Activated CD8-positive, alpha-beta T cell treated with anti-CD3 and anti-CD28 coated beads, Interleukin-2, amount 10 ng/mL, durations not matched to agents 7 days and 5 days (primary cell): ENCODE measurements at regions not wholly inside any gene's neighbourhood (a gene's known extent, or its start where the extent isn't known, plus 50 kb on each side); places are given as distances from the start of the nearest gene placed in this dataset.
A peak's percentile ranks its signal among the peaks of the same experiment; 100 is the strongest.

Experiments
- ATAC-seq: fragments of 150-1000 bp; cut with Tn5 transposase; one replicate; pipeline ENCODE4 v1.10.0; 2021; ENCODE audit warnings: moderate library complexity
- CTCF ChIA-PET: fragments of 350-600 bp; sonication (Branson Sonifier 250); formaldehyde crosslinking; loops from one replicate; lab custom pipeline; 2021; ENCODE audit warnings: antibody characterized with exemption; lab: Charles Lee
- POLR2A ChIA-PET: fragments of 350-600 bp; sonication (Branson Sonifier 250); formaldehyde crosslinking; loops from one replicate; lab custom pipeline; 2021; ENCODE audit warnings: antibody characterized with exemption; lab: Charles Lee
- DNase-seq: peaks from one replicate; pipeline ENCODE4 v3.0.0-alpha.2; 2020
- H3K27ac Mint-ChIP-seq: one replicate; pipeline ENCODE4 v1.8.0; 2021; ENCODE audit warnings: mild to moderate bottlenecking, mixed read lengths
- H3K27me3 Mint-ChIP-seq: one replicate; pipeline ENCODE4 v1.8.0; 2021; ENCODE audit warnings: low read depth, mixed read lengths
- H3K36me3 Mint-ChIP-seq: one replicate; pipeline ENCODE4 v1.8.0; 2021; ENCODE audit warnings: low read depth, mixed read lengths
- H3K4me1 Mint-ChIP-seq: one replicate; pipeline ENCODE4 v1.8.0; 2021; ENCODE audit warnings: low read depth, mixed read lengths
- H3K4me3 Mint-ChIP-seq: one replicate; pipeline ENCODE4 v1.8.0; 2021; ENCODE audit warnings: mild to moderate bottlenecking, mixed read lengths
- H3K9me3 Mint-ChIP-seq: one replicate; pipeline ENCODE4 v1.8.0; 2022; ENCODE audit warnings: mixed read lengths; ENCODE audit not compliant: insufficient read depth

- ChIA-PET CTCF (no interaction called here), POLR2A (no interaction called here)
- H3K4me3 Mint-ChIP-seq: no peak overlapping the region
- no peak overlapping the region for H3K27ac Mint-ChIP-seq
- no peaks in the 10 kb centered on the region for H3K9me3 Mint-ChIP-seq
- ATAC-seq (peak; percentile 11), DNase-seq (peak; percentile 23)
- peaks cover 2% of the 10 kb centered on the region for H3K27me3 Mint-ChIP-seq
- H3K4me1 Mint-ChIP-seq: no peaks in the 10 kb centered on the region
- H3K36me3 Mint-ChIP-seq: no peaks in the 10 kb centered on the region
These were observed 499.4 kb upstream of the MDFIC2 start for GRCh38 chr3:70811880-70812279.

GRCh38 chr3:70808881-70809280 is 496.4 kb upstream of the MDFIC2 start:
- ATAC-seq: no peak
- CTCF ChIA-PET: no interaction called here
- Mint-ChIP-seq H3K27me3 (peaks cover 4% of the 10 kb centered on the region), H3K27ac (no peak overlapping the region), H3K9me3 (no peaks in the 10 kb centered on the region), H3K4me3 (no peak overlapping the region), H3K36me3 (no peaks in the 10 kb centered on the region), H3K4me1 (no peaks in the 10 kb centered on the region)
- POLR2A ChIA-PET: no interaction called here
- no peak for DNase-seq

GRCh38 chr3:70806556-70806955 is 494.1 kb upstream of the MDFIC2 start:
- Mint-ChIP-seq H3K9me3 (no peaks in the 10 kb centered on the region), H3K27me3 (peaks cover 4% of the 10 kb centered on the region), H3K27ac (no peak overlapping the region), H3K4me1 (no peaks in the 10 kb centered on the region), H3K36me3 (no peaks in the 10 kb centered on the region), H3K4me3 (no peak overlapping the region)
- CTCF ChIA-PET: no interaction called here
- DNase-seq (no peak), ATAC-seq (no peak)
- POLR2A ChIA-PET: no interaction called here

- ATAC-seq (no peak), DNase-seq (no peak)
- no peaks in the 10 kb centered on the region for H3K4me1 Mint-ChIP-seq
- CTCF ChIA-PET: no interaction called here
- no peak overlapping the region for H3K27ac Mint-ChIP-seq
- no peaks in the 10 kb centered on the region for H3K36me3 Mint-ChIP-seq
- peaks cover 4% of the 10 kb centered on the region for H3K27me3 Mint-ChIP-seq
- POLR2A ChIA-PET: no interaction called here
- H3K9me3 Mint-ChIP-seq: no peaks in the 10 kb centered on the region
- H3K4me3 Mint-ChIP-seq: no peak overlapping the region
These were observed 493.6 kb upstream of the MDFIC2 start for GRCh38 chr3:70806021-70806420.

- H3K4me3 Mint-ChIP-seq: no peak overlapping the region
- H3K9me3 Mint-ChIP-seq: no peaks in the 10 kb centered on the region
- no peaks in the 10 kb centered on the region for H3K36me3 Mint-ChIP-seq
- H3K4me1 Mint-ChIP-seq: no peaks in the 10 kb centered on the region
- DNase-seq (no peak), ATAC-seq (no peak)
- peaks cover 8% of the 10 kb centered on the region for H3K27me3 Mint-ChIP-seq
- ChIA-PET CTCF (no interaction called here), POLR2A (interaction anchor here (0.6 kb wide), 1 partner anchor 129 kb away, joined by 3 read pairs; no protein-coding TSS in a partner anchor)
- H3K27ac Mint-ChIP-seq: no peak overlapping the region
These were observed 492.8 kb upstream of the MDFIC2 start for GRCh38 chr3:70805061-70805889.

GRCh38 chr3:70803891-70804290 is 491.5 kb upstream of the MDFIC2 start:
- DNase-seq (no peak), ATAC-seq (no peak)
- no peaks in the 10 kb centered on the region for H3K4me1 Mint-ChIP-seq
- no peak overlapping the region for H3K27ac Mint-ChIP-seq
- ChIA-PET CTCF (no interaction called here), POLR2A (no interaction called here)
- no peaks in the 10 kb centered on the region for H3K36me3 Mint-ChIP-seq
- H3K9me3 Mint-ChIP-seq: no peaks in the 10 kb centered on the region
- H3K27me3 Mint-ChIP-seq: peaks cover 15% of the 10 kb centered on the region
- no peak overlapping the region for H3K4me3 Mint-ChIP-seq

GRCh38 chr3:70803319-70803718 is 490.9 kb upstream of the MDFIC2 start:
- CTCF ChIA-PET: no interaction called here
- ATAC-seq: no peak

GRCh38 chr3:70800951-70801350 is 488.5 kb upstream of the MDFIC2 start:
- DNase-seq (no peak), ATAC-seq (no peak)
- ChIA-PET POLR2A (no interaction called here), CTCF (no interaction called here)
- H3K27ac Mint-ChIP-seq: no peak overlapping the region
- peaks cover 16% of the 10 kb centered on the region for H3K27me3 Mint-ChIP-seq
- no peaks in the 10 kb centered on the region for H3K4me1 Mint-ChIP-seq
- H3K36me3 Mint-ChIP-seq: no peaks in the 10 kb centered on the region
- H3K4me3 Mint-ChIP-seq: no peak overlapping the region
- H3K9me3 Mint-ChIP-seq: no peaks in the 10 kb centered on the region

More at GRCh38 chr3:70803319-70803718, 490.9 kb upstream of the MDFIC2 start:
- no peak overlapping the region for H3K27ac Mint-ChIP-seq
- H3K36me3 Mint-ChIP-seq: no peaks in the 10 kb centered on the region
- no peak overlapping the region for H3K4me3 Mint-ChIP-seq
- no peaks in the 10 kb centered on the region for H3K4me1 Mint-ChIP-seq
- no peak for DNase-seq
- H3K27me3 Mint-ChIP-seq: peaks cover 17% of the 10 kb centered on the region
- POLR2A ChIA-PET: no interaction called here
- no peaks in the 10 kb centered on the region for H3K9me3 Mint-ChIP-seq

- DNase-seq (no peak), ATAC-seq (no peak)
- ChIA-PET POLR2A (interaction anchor here (0.5 kb wide), 1 partner anchor 56 kb away, joined by 3 read pairs; no protein-coding TSS in a partner anchor), CTCF (no interaction called here)
- H3K27ac Mint-ChIP-seq: no peak overlapping the region
- H3K27me3 Mint-ChIP-seq: peaks cover 17% of the 10 kb centered on the region
- H3K4me3 Mint-ChIP-seq: no peak overlapping the region
- H3K36me3 Mint-ChIP-seq: no peaks in the 10 kb centered on the region
- no peaks in the 10 kb centered on the region for H3K4me1 Mint-ChIP-seq
- no peaks in the 10 kb centered on the region for H3K9me3 Mint-ChIP-seq
These were observed 477.4 kb upstream of the MDFIC2 start for GRCh38 chr3:70789878-70790277.

GRCh38 chr3:70780790-70781189 is 468.4 kb upstream of the MDFIC2 start:
- H3K9me3 Mint-ChIP-seq: no peaks in the 10 kb centered on the region
- ChIA-PET CTCF (no interaction called here), POLR2A (no interaction called here)
- DNase-seq (no peak), ATAC-seq (no peak)
- no peaks in the 10 kb centered on the region for H3K36me3 Mint-ChIP-seq
- H3K27me3 Mint-ChIP-seq: peaks cover 5% of the 10 kb centered on the region
- H3K27ac Mint-ChIP-seq: no peak overlapping the region
- H3K4me3 Mint-ChIP-seq: no peak overlapping the region
- no peaks in the 10 kb centered on the region for H3K4me1 Mint-ChIP-seq

- Mint-ChIP-seq H3K4me3 (no peak overlapping the region), H3K27ac (no peak overlapping the region), H3K9me3 (no peaks in the 10 kb centered on the region), H3K27me3 (peaks cover 6% of the 10 kb centered on the region), H3K36me3 (no peaks in the 10 kb centered on the region), H3K4me1 (no peaks in the 10 kb centered on the region)
- ChIA-PET POLR2A (no interaction called here), CTCF (no interaction called here)
- DNase-seq (no peak), ATAC-seq (no peak)
These were observed 466.9 kb upstream of the MDFIC2 start for GRCh38 chr3:70779296-70779695.

GRCh38 chr3:70776081-70776480 is 463.6 kb upstream of the MDFIC2 start:
- POLR2A ChIA-PET: interaction anchor here (0.6 kb wide), 1 partner anchor 248 kb away, joined by 3 read pairs; no protein-coding TSS in a partner anchor
- no peak overlapping the region for H3K27ac Mint-ChIP-seq
- H3K27me3 Mint-ChIP-seq: peaks cover 9% of the 10 kb centered on the region
- H3K9me3 Mint-ChIP-seq: no peaks in the 10 kb centered on the region
- H3K4me3 Mint-ChIP-seq: no peak overlapping the region
- H3K36me3 Mint-ChIP-seq: no peaks in the 10 kb centered on the region
- CTCF ChIA-PET: no interaction called here
- H3K4me1 Mint-ChIP-seq: peaks cover 2% of the 10 kb centered on the region
- ATAC-seq: no peak
- DNase-seq: no peak
